GM12878 (cell line): ENCODE measurements at regions not wholly inside any gene's neighbourhood (a gene's known extent, or its start where the extent isn't known, plus 50 kb on each side); places are given as distances from the start of the nearest gene placed in this dataset.

Experiments
- BHLHE40 ChIP-seq, 2 experiments: fragments of 450-650 bp in 1 of 2; IDR thresholded peaks; 2 replicates each; pipeline ENCODE4 v1.6.1; 2011 to 2017; ENCODE audit warnings: low read depth in 2 of 2, borderline replicate concordance in 1 of 2, improper control_type of control experiment in 1 of 2, low read length in 1 of 2, mild to moderate bottlenecking in 1 of 2
- CBX3 ChIP-seq: fragments of 200-600 bp; sonication (generic); IDR thresholded peaks from 2 replicates; pipeline ENCODE4 v1.6.1; 2016; ENCODE audit warnings: low read depth, borderline replicate concordance
- CHD1 ChIP-seq: IDR thresholded peaks from 2 replicates; pipeline ENCODE4 v1.6.1; 2012; ENCODE audit warnings: low read depth, low read length, improper control_type of control experiment
- FOXM1 ChIP-seq: IDR thresholded peaks from 2 replicates; pipeline ENCODE4 v1.6.1; 2012; ENCODE audit warnings: low read depth, mild to moderate bottlenecking, inconsistent platforms, low read length, moderate library complexity
- JUNB ChIP-seq: IDR thresholded peaks from 2 replicates; pipeline ENCODE4 v1.6.1; 2016; ENCODE audit warnings: antibody characterized with exemption, mild to moderate bottlenecking
- MEF2B ChIP-seq: fragments of 450-650 bp; IDR thresholded peaks from 2 replicates; pipeline ENCODE4 v1.6.1; 2018; ENCODE audit warnings: mild to moderate bottlenecking, moderate library complexity; ENCODE audit not compliant: partially characterized antibody, poor library complexity, severe bottlenecking
- MYC ChIP-seq: IDR thresholded peaks from 2 replicates; pipeline ENCODE4 v1.6.1; 2011; ENCODE audit warnings: mild to moderate bottlenecking, low read length, moderate library complexity, inconsistent platforms; ENCODE audit not compliant: insufficient read depth, insufficient replicate concordance, insufficient read length, severe bottlenecking
- PAX5 ChIP-seq: IDR thresholded peaks from 2 replicates; pipeline ENCODE4 v1.6.1; 2011; ENCODE audit warnings: low read depth, low read length, borderline replicate concordance
- RUNX3 ChIP-seq: IDR thresholded peaks from 2 replicates; pipeline ENCODE4 v1.6.1; 2012; ENCODE audit warnings: low read length, inconsistent platforms
- SIX5 ChIP-seq: IDR thresholded peaks from 2 replicates; pipeline ENCODE4 v1.6.1; 2011; ENCODE audit warnings: mild to moderate bottlenecking, low read depth, low read length, moderate library complexity; ENCODE audit not compliant: severe bottlenecking
- STAT1 ChIP-seq: fragments of 450-650 bp; conservative IDR thresholded peaks from 2 replicates; pipeline ENCODE4 v1.6.1; 2014; ENCODE audit warnings: antibody characterized with exemption, mild to moderate bottlenecking
- TCF12 ChIP-seq: IDR thresholded peaks from 2 replicates; pipeline ENCODE4 v1.6.1; 2011; ENCODE audit warnings: low read depth, mild to moderate bottlenecking, low read length
- ZBTB4 ChIP-seq: fragments of 450-650 bp; formaldehyde crosslinking; IDR thresholded peaks from 2 replicates; pipeline ENCODE4 v1.4.0; 2022; ENCODE audit warnings: mild to moderate bottlenecking, moderate library complexity
- ZNF622 ChIP-seq: fragments of 450-650 bp; IDR thresholded peaks from 2 replicates; pipeline ENCODE4 v1.6.1; 2017; ENCODE audit warnings: mild to moderate bottlenecking, inconsistent platforms
- TF ChIP-seq, protein P1 (sequence below): IDR thresholded peaks from 2 replicates; pipeline ENCODE4 v1.6.1; 2012; ENCODE audit warnings: low read length, inconsistent platforms
- TF ChIP-seq, protein P2 (sequence below): IDR thresholded peaks from 2 replicates; pipeline ENCODE4 v1.6.1; 2011; ENCODE audit warnings: low read depth, mild to moderate bottlenecking, low read length, moderate library complexity, borderline replicate concordance; ENCODE audit errors: extremely low read depth

DNA sequence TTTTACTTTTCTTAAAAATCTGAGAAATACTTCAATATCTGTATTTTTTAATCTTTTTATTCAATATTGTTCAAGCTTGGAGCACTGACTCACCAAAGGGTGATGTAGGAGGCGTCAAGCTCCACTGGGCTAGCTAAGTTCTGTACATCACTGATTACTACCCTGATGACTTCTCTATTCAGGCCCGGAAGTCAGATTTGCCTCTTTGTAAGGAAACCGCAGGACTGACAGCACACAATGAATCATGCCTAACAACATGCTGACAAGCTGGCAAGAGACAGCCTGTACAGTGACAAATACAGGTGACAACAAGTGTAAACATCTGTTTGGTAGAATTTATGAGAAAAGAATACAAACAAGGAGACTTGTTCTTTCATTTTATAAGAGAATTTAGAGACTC lies 627.9 kb upstream of the RORB start (continued):
- TF ChIP-seq ZBTB4 (CRISPR knock-in tag) (no peak), JUNB (no peak), MYC (no peak), MEF2B (no peak), TCF12 (no peak), ZNF622 (no peak), FOXM1 (no peak), SIX5 (no peak), RUNX3 (peak; percentile 80), CHD1 (no peak), BHLHE40 (IDR thresholded peaks at IDR 0.05; ENCODE audit: borderline replicate concordance in 1 of 2, low read depth in 2 of 2, low read length in 1 of 2) (no peak; a peak in 1 of 4 replicates), CBX3 (no peak), STAT1 (no peak), PAX5 (peak; percentile 49; the same call in 1 of the 2 replicates)
- TF ChIP-seq, protein P1, sequence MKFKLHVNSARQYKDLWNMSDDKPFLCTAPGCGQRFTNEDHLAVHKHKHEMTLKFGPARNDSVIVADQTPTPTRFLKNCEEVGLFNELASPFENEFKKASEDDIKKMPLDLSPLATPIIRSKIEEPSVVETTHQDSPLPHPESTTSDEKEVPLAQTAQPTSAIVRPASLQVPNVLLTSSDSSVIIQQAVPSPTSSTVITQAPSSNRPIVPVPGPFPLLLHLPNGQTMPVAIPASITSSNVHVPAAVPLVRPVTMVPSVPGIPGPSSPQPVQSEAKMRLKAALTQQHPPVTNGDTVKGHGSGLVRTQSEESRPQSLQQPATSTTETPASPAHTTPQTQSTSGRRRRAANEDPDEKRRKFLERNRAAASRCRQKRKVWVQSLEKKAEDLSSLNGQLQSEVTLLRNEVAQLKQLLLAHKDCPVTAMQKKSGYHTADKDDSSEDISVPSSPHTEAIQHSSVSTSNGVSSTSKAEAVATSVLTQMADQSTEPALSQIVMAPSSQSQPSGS, result 0 out of 2 replicates have a peak, but pooled peaks have one; percentile 26
- TF ChIP-seq, protein P2, sequence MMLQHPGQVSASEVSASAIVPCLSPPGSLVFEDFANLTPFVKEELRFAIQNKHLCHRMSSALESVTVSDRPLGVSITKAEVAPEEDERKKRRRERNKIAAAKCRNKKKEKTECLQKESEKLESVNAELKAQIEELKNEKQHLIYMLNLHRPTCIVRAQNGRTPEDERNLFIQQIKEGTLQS, result no peak
